ENCODE measurements at regions not wholly inside any gene's neighbourhood (a gene's known extent, or its start where the extent isn't known, plus 50 kb on each side); places are given as distances from the start of the nearest gene placed in this dataset.

DNA sequence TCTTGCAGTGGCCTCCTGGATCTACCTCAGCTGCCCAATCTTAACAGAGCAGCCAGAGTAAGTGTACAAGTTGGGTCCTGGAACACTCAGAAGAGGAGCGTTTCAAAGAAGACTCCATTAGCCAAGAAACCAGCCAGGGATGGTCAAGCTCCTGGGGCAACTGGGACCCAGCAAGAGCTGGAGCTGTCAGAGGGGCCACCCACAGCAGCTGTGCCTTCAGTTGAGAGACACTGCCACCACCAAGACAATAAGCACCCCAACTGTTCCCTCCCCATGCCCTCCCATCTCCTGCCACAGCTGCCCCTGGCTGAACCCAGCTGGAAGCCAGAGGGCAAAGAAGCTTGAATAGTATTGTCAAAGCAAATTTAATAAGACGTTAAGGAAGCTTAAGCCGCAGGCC lies 110.6 kb upstream of the TLE3 start:
- TF ChIP-seq, protein P1, sequence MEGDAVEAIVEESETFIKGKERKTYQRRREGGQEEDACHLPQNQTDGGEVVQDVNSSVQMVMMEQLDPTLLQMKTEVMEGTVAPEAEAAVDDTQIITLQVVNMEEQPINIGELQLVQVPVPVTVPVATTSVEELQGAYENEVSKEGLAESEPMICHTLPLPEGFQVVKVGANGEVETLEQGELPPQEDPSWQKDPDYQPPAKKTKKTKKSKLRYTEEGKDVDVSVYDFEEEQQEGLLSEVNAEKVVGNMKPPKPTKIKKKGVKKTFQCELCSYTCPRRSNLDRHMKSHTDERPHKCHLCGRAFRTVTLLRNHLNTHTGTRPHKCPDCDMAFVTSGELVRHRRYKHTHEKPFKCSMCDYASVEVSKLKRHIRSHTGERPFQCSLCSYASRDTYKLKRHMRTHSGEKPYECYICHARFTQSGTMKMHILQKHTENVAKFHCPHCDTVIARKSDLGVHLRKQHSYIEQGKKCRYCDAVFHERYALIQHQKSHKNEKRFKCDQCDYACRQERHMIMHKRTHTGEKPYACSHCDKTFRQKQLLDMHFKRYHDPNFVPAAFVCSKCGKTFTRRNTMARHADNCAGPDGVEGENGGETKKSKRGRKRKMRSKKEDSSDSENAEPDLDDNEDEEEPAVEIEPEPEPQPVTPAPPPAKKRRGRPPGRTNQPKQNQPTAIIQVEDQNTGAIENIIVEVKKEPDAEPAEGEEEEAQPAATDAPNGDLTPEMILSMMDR (conservative IDR thresholded peaks at IDR 0.05; ENCODE audit: low read length), result no peak
- TF ChIP-seq EZH2phosphoT487 (IDR thresholded peaks at IDR 0.05; ENCODE audit: borderline replicate concordance, low read depth, low read length), result no peak

All from OCI-LY7 (cell line).